ENCODE measurements at regions not wholly inside any gene's neighbourhood (a gene's known extent, or its start where the extent isn't known, plus 50 kb on each side); places are given as distances from the start of the nearest gene placed in this dataset.
"Not testable (repeated sequence)": the region's sequence is repeated elsewhere in the genome, so short reads cannot be mapped to it uniquely, and the experiment has no call there.

DNA sequence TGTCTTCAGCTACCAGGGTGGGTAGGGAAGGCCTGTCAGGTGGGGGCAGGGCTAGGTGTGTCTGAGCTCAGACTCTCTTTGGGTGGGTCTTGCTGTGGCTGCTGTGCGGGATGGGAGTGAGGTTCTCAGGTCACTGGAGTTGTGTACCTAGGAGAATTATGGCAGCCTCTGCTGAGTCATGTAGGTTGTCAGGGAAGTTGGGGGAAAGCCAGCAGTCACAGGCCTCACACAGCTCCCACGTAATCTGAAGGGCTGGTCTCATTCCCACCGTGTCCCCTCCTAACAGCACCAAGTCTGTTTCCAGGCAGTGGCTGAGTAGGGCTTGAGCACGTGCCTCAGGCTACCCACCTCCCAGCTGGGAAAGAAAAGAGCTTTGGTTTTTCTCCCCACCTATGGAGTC lies 67.0 kb downstream of the CHCHD4 start:
- no peak for DNase-seq

DNA sequence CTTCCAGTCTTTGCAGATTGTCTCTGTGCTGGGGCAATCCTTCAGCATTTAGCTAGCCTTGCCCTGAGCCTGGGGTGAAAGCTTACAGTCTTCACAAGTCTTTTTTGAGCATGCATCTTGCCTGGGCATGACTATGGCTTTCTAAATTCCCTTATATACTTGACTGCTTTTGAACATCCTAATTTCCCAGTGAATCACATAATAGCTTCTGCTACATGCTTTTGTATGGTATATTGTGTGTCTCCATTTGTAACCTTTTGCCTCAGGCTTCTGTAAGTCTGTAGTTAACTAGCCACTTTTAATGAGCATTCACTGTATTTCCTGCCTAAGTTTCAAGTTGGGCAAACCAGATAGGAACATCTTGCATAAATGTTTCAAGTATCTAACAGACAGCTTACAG lies 76.8 kb downstream of the CHCHD4 start:
- DNase-seq: no peak

DNA sequence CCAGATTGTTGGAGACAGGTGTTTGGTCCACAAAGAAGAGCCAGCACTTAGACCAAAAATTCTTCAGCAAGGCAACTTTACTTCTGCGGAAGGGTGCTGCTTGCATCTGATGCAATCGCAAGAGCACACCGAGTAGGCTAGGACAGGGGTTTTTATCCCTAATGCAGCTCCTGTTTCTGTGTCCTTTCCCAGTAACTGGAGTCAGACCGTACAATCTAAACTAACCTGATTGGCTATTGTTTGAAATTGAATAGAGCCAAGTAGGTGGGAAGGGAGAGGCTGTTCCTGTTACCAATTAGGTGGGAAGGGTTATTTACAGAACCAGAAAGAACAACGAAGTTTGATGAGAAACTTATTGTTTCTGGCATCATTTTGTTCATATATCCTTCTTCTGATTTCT lies 77.6 kb downstream of the CHCHD4 start:
- no peak for DNase-seq

DNA sequence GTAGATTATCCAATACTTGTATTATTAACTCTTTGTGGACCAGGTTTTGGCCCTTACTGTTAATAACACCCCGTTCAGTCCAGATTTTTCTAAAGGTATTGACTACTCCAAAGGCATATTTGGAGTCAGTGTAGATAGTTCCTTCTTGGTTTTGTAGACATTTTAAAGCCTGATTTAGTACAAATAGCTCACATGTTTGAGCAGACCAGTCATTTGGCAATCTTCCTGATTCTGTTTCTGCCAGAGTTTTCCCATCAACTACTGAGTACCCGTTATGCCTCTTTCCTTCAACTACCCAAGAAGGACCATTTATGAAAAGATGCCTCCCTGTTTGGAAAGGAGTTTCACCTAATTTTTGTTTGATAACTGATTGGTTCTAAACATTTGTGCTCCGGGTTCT lies 82.0 kb downstream of the CHCHD4 start:
- DNase-seq: peak; percentile 38

DNA sequence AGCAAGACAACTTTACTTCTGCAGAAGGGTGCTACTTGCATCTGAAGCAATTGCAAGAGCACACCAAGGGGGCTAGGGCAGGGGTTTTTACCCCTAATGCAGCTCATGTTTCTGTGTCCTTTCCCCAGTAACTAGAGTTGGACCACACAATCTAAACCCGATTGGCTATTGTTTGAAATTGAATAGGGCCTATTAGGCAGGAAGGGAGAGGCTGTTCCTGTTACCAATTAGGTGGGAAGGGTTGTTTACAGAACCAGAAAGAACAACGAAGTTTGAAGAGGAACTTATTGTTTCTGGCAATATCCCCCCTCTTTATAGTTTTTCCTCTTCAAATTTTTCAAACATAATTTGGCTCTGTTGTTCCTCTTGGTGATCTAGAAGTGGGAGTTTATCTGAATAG lies 85.5 kb downstream of the CHCHD4 start:
- DNase-seq: no peak

DNA sequence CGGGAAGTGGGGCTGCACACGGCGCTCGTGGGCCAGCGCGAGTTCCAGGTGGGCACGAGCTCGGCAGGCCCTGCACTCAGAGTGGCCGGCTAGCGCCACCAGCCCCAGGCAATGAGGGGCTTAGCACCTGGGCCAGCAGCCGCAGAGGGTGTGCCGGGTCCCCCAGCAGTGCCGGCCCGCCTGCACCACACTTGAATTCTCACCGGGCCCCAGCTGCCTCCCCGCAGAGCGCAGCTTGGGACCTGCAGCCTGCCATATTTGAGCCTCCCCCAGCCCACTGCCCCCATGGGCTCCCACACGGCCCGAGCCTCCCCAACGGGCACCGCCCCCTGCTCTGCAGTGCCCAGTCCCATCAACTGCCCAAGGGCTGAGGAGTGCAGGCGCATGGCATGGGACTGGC lies 87.5 kb downstream of the CHCHD4 start:
- DNase-seq: no peak

DNA sequence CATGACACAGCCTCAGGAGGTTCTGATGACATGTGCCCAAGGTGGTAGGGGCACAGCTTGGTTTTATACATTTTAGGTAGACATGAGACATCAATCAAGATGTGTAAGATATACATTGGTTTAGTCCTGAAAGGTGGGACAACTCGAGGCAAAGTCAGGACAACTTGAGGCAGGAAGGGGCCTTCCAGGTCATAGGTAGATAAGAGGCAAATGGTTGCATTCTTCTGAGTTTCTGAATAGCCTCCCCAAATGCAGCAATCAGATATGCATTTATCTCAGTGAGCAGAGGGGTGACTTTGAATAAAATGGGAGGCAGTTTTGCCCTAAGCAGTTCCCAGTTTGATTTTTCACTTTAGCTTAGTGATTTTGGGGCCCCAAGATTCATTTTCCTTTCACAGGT lies 91.6 kb downstream of the CHCHD4 start:
- no peak for DNase-seq

DNA sequence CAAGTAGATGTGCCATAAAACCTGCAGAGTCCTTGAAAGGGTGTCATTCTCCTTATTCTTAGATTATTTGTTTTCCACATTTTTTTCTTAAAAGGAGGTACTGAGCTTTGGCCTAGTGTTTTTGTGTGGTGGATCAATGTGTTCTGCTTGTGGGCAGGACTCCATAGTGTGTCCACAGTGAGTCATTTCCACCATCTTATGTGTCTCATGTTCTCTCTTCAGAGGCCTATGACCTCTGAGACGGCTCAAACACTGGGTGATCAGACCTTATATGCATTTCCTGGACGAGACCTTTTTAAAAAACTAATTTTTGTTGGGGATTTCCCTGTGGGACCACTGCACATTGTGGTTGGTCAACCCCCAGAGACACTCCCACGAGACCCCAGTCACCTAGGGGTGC lies 93.4 kb downstream of the CHCHD4 start:
- DNase-seq: no peak

DNA sequence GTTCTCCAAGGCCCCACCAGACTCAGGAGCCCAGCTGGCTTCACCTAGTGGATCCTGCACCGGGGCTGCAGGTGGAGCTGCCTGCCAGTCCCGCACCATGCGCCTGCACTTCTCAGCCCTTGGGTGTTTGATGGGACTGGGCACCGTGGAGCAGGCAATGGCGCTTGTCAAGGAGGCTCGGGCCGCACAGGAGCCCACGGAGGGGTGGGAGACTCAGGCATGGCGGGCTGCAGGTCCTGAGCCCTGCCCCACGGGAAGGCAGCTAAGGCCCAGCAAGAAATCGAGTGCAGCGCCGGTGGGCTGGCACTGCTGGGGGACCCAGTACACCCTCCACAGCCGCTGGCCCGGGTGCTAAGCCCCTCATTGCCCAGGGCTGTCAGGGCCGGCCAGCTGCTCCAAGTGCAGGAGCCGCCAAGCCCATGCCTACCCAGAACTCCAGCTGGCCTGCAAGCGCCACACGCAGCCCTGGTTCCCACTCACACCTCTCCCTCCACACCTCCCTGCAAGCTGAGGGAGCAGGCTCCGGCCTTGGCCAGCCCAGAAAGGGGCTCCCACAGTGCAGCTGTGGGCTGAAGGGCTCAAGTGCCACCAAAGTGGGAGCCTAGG lies 95.2 kb downstream of the CHCHD4 start:
- not testable (repeated sequence) for DNase-seq

DNA sequence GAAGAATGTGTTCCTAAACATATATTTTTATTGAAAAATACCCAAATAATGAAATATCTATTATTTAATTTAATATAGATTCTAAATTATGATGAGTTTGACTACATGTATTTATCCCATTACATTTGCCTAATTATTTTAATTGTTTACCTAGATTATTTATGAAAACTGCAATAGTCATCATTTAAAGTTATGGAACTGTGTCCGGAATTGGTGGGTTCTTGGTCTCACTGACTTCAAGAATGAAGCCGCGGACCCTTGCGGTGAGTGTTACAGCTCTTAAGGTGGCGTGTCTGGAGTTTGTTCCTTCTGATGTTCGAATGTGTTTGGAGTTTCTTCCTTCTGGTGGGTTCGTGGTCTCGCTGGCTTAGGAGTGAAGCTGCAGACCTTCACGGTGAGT lies 96.5 kb downstream of the CHCHD4 start:
- DNase-seq: not testable (repeated sequence)

DNA sequence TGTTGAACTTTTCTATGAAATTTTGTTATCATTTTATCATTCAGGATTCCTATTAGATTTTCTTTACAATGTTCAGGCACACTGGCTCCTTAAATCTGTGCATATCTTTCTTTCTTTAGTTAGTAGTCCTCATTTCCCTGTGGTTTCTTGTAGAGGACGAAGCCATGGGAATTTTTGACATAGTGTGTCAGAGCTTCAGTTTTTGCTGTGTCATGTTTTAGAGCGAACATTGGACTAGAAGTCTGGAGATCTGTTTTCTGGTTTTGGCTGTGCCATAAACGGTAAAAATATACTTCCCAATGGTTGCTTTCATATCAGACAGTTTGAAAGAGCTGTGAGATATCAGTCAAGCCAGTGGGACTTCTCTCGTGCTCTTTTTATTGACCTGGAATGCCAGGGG lies 105.2 kb downstream of the CHCHD4 start:
- DNase-seq: no peak

DNA sequence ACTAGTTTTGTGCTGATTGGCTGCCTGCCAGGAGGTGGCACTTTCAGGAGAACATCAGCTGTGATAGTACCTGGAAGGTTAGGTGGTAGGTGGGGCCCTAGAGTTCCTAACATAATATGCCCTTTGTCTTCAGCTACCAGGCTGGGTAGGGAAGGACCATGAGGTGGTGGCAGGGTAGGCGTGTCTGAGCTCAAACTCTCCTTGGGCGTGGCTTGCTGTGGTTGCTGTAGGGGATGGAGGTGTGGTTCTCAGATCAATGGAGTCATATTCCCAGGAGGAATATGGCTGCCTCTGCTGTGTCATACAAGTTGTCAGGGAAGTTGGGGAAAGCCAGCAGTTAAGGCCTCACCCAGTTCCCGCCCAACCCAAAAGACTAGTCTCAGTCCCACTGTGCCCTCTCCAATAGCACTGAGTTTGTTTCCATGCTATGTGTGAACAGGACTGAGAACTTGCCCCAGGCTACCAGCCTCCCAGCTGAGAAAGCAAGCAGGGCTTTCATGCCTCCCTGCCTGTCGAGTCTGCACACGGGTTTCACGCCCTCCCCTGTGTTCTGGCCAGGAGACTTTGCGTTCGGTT lies 107.7 kb downstream of the CHCHD4 start:
- DNase-seq: no peak

DNA sequence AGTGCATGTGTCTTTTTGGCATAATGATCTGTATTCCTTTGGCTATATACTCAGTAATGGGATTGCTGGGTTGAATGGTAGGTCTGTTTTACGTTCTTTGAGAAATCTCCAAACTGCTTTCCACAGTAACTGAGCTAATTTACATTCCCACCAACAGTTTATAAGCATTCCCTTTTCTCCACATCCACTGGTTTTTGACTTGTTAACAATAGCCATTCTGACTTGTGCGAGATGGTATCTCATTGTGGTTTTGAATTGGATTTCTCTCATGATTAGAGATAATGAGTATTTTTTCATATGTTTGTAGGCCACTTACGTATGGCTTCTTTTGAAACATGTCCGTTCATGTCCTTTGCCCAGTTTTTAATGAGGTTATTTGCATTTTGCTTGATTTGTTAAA lies 117.7 kb downstream of the CHCHD4 start:
- DNase-seq: no peak

DNA sequence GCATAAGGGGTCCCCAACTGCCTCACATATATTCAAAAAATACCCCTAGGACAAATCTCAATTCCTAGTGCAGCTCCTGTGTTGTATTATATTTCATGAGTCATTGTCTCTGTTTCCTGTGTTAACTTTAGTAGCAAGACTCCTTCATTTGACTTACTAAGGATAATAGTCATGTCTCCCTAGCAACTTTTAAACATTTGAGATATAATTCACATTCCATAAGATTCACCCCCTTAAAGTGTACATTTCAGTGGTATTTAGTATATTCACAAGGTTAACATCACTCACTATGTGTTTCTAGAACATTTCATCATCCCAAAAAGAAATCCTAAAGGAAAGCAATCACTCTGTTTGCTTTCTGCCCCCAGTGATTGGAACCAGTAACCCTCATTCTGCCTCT lies 121.3 kb upstream of the WNT7A start:
- peak; percentile 57 for DNase-seq

DNA sequence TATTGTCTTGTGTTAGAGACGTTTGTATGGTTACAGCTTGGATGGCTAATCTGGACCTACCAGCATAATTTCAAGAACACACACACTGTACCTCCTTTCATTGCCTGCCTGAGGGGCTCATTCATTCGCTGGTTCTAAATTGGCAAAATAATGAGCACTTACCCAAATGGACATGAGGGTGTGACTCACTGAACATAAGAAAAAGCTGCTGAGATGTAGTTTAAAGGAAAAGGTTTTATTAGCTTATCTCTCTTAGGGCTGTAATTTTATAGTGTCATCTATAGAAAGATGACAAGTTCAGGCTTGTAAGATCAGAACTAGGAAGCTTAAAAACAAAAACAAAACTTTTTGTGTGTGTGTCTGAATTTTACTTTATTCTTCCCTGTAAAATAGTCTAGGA lies 120.7 kb upstream of the WNT7A start:
- peak; percentile 2 for DNase-seq

DNA sequence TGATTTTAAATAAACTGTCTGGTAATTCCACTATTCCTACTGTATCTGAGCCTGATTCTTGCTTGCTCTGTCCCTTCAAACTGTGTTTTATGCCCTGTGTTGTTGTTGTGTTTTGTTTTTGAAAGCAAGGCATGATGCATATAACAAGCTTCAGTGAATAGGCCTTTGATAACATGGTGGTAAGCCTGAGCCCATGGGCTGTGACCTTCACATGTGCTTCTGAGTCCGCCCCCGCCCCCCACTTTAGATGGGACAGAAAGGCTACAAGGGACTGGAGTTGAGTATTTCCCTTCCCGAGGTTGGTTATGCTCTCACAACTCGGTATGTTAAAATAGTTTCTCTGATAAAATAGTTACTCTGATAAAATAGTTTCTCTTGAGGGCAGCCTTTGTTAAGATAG lies 119.0 kb upstream of the WNT7A start:
- no peak for DNase-seq

DNA sequence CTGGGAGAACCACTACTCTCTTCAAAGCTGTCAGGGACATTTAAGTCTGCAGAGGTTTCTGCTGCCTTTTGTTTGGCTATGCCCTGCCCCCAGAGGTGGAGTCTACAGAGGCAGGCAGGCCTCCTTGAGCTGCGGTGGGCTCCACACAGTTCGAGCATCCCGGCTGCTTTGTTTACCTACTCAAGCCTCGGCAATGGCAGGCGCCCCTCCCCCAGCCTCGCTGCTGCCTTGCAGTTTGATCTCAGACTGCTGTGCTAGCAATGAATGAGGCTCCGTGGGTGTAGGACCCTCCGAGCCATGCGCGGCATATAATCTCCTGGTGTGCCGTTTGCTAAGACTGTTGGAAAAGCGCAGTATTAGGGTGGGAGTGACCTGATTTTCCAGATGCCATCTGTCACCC lies 115.3 kb upstream of the WNT7A start:
- DNase-seq: not testable (repeated sequence)

DNA sequence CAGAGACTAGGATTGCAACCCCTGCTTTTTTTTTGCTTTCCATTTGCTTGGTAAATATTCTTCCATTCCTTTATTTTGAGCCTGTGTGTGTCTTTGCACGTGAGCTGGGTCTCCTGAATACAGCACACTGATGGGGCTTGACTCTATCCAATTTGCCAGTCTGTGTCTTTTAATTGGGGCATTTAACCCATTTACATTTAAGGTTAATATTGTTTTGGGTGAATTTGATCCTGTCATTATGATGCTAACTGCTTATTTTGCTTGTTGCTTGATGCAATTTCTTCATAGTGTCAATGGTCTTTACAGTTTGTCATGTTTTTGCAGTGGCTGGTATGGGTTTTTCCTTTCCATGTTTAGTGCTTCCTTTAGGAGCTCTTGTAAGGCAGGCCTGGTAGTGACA lies 109.1 kb upstream of the WNT7A start:
- not testable (repeated sequence) for DNase-seq

DNA sequence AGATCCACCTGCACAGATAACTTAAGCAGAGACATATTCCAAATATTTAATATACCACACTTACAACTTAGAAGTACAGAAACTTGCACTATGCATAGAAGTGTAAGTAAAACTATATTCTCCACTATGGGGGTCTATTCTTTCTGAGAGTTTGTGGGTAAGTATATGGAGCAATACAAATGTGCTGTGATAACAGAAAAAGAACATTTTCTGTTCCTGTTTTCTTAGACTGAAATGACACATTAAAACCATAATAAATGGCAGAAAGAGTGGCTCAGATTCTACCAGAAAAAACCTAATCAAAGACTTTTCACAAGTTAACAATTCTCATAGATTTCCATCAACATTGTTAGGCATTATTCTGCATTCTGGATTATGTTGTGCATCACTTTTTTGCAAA lies 96.6 kb upstream of the WNT7A start:
- no peak for DNase-seq

DNA sequence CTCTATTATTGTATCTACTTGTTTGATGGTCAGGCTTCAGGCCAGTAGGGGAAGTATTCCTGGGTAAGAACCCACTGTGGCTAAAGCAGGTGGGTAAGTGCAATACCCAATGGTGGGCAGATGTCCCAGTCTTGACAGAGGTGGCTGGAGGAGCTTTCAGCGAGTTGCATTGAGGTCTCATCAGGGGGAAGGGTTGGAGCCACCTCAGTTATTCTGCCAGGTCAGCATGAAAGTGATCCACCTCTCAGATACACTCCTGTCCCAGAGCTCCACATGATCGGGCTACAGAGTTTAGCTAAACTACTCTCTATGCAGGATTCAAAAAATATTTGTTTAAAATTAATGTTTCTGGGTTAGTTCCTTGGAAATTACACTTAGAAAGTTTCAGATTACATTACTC lies 95.8 kb upstream of the WNT7A start:
- DNase-seq: no peak

DNA sequence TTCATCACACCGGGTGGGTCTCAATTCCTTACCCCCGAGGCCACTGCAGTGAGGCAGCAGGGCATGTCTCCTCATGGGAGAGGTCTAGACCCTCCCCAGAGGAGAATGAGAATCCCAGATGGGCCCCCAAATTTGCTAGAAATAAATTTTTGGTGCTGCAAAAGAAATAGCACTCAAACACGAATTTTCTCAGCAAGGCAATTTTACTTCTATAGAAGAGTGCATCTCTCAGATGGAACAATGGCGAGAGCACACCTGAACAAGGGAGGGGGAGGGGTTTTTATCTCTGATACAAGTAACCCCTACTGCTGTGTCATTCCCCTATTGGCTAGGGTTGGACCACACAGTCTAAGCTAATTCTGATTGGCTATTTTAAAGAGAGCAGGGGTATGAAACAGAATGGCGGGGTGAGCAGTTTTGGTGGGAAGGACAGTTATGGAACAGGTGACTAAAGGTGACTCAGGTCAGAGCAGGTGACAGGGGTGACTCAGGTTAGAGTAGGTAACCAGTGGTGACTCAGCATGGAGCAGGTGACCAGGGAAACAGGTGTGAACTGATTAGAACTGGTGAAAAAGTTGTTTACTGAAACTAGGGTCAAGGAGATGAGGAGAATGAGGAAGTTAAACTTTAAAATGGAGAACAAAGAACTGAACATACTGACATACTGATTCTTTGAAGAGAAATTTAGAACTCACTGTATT lies 93.0 kb upstream of the WNT7A start:
- no peak for DNase-seq

DNA sequence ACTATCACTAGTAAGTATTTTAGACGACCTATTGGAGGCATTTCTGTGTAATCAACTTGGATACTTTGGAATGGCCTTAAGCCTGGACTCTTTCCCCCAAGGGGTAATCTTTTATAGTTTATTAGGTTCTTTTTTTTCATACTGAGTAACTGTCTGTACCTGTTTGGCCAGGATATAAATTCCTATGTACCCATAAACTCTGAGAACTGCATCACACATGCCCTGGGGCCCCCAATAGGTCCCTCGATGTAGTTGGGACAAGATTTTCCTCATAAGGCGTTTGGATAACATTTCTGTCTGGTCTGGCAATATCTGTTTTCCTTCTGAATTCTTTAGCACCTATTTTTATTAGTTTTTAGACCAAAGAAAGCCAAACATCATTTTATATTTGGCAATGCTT lies 86.4 kb upstream of the WNT7A start:
- DNase-seq: no peak

DNA sequence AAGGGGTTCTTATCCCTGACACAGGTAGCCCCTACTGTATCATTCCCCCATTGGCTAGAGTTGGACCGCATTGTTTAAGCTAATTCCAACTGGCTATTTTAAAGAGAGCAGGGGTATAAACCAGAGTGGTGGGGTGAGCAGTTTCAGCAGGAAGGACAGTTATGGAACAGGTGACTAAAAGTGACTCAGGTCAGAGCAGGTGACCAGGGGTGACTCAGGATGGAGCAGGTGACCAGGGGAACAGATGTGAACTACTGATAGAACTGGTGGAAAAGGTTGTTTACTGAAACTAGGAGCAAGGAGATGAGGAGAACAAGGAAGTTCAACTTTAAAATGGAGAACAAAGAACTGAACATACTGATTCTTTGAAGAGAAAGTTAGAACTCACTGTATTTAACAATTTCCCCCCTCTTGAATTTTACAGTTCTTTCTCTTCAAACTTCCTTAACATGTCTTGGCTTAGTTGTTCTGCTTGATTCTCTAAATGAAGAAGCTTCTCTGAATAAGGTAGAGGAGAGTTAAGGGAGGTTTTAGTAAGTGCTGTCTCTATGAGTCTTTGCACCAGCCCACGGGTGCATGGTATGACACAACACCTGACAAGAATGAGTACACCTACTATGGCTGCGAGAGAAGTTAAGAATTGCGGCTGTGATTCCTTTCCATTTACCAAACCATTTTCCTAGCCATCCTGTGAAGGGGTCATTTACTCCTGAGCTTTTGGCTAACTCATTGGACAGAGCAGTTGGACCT lies 83.4 kb upstream of the WNT7A start:
- DNase-seq: no peak

Measured in fibroblast of upper back skin (primary cell).